Common myeloid progenitor, CD34-positive (primary cell): ENCODE measurements at regions not wholly inside any gene's neighbourhood (a gene's known extent, or its start where the extent isn't known, plus 50 kb on each side); places are given as distances from the start of the nearest gene placed in this dataset.

Source experiments
- CTCF ChIA-PET: fragments of 350-600 bp; sonication (Branson Sonifier 250); formaldehyde crosslinking; loops from one replicate; lab custom pipeline; 2021; ENCODE audit warnings: antibody characterized with exemption; lab: Charles Lee
- POLR2A ChIA-PET: fragments of 350-600 bp; sonication (Branson Sonifier 250); formaldehyde crosslinking; loops from one replicate; lab custom pipeline; 2021; ENCODE audit warnings: antibody characterized with exemption; lab: Charles Lee
- DNase-seq, 3 donors: peaks; one replicate each; pipeline versions ENCODE4 v3.0.0 to v3.0.0-alpha.2; 2013
- H3K27ac ChIP-seq, 2 experiments: 1 replicate in 1 of 2; 2 replicates in 1 of 2; pipeline ENCODE4 v1.7.0; 2013; ENCODE audit warnings: inconsistent platforms in 2 of 2, low read length in 2 of 2, mild to moderate bottlenecking in 2 of 2, low read depth in 1 of 2, moderate library complexity in 1 of 2; ENCODE audit not compliant: severe bottlenecking in 2 of 2, insufficient read depth in 1 of 2, poor library complexity in 1 of 2
- H3K27me3 ChIP-seq, 5 experiments: replicated peaks in 2 of 5; 1 replicate in 3 of 5; 2 replicates in 2 of 5; pipeline versions ENCODE4 v1.6.1 to v1.7.0; 2013; ENCODE audit warnings: low read length in 4 of 5, mild to moderate bottlenecking in 2 of 5, moderate library complexity in 2 of 5, inconsistent platforms in 1 of 5; ENCODE audit not compliant: insufficient read depth in 5 of 5, control insufficient read depth in 4 of 5
- H3K36me3 ChIP-seq, 4 experiments: 1 replicate in 2 of 4; 2 replicates in 2 of 4; pipeline versions ENCODE4 v1.6.1 to v1.7.0; 2013; ENCODE audit warnings: low read length in 3 of 4, control low read depth in 1 of 4, mild to moderate bottlenecking in 1 of 4; ENCODE audit not compliant: control insufficient read depth in 4 of 4, insufficient read depth in 4 of 4
- H3K4me1 ChIP-seq, 4 experiments: 1 replicate in 3 of 4; 2 replicates in 1 of 4; pipeline versions ENCODE4 v1.6.1 to v1.7.1; 2013; ENCODE audit warnings: low read length in 3 of 4, mild to moderate bottlenecking in 3 of 4, control low read depth in 1 of 4, inconsistent platforms in 1 of 4, moderate library complexity in 1 of 4; ENCODE audit not compliant: control insufficient read depth in 4 of 4, insufficient read depth in 4 of 4; ENCODE audit errors: control extremely low read depth in 1 of 4
- H3K4me3 ChIP-seq, 7 experiments: 1 replicate in 4 of 7; 2 replicates in 3 of 7; pipeline versions ENCODE4 v1.5.1 to v1.7.0; 2013; ENCODE audit warnings: mild to moderate bottlenecking in 7 of 7, low read length in 6 of 7, moderate library complexity in 6 of 7, inconsistent platforms in 2 of 7, low read depth in 2 of 7, control low read depth in 1 of 7; ENCODE audit not compliant: insufficient read depth in 4 of 7, control insufficient read depth in 1 of 7; ENCODE audit errors: extremely low read depth in 1 of 7
- H3K9me3 ChIP-seq, 5 experiments: 1 replicate in 4 of 5; 2 replicates in 1 of 5; pipeline versions ENCODE4 v1.6.1 to v1.7.1; 2013; ENCODE audit warnings: low read length in 4 of 5, mild to moderate bottlenecking in 2 of 5, inconsistent platforms in 1 of 5, low read depth in 1 of 5, moderate library complexity in 1 of 5; ENCODE audit not compliant: control insufficient read depth in 4 of 5, insufficient read depth in 2 of 5; ENCODE audit errors: control extremely low read depth in 1 of 5
- WGBS: methylation state at CpG from one replicate; pipeline ENCODE4 v1.1.5; 2013; ENCODE audit not compliant: insufficient coverage; 5-methylcytosine and 5-hydroxymethylcytosine counted together

GRCh38 chr10:77711683-77712049 is 74.1 kb upstream of the KCNMA1 start:
- DNase-seq: no peak
- H3K27ac ChIP-seq: no peak overlapping the region
- WGBS: 50% methylated on average over 6 of the region's 9 CpGs
- no peaks in the 10 kb centered on the region for H3K36me3 ChIP-seq
- H3K4me1 ChIP-seq: peaks cover 0 to 7% (median 6%) of the 10 kb centered on the region in 4 experiments
- H3K27me3 ChIP-seq: peaks cover 0 to 55% (median 13%) of the 10 kb centered on the region in 5 experiments
- POLR2A ChIA-PET: no interaction called here
- H3K9me3 ChIP-seq: peaks cover 0 to 1% (median 0%) of the 10 kb centered on the region in 5 experiments
- no peak overlapping the region for H3K4me3 ChIP-seq
- CTCF ChIA-PET: interaction anchor here (0.5 to 4.6 kb wide), 17 partner anchors 10 to 1629 kb away, joined by 3 to 42 read pairs (median 4); no protein-coding TSS in a partner anchor

GRCh38 chr10:77710759-77711682 is 73.4 kb upstream of the KCNMA1 start:
- POLR2A ChIA-PET: no interaction called here

GRCh38 chr10:77710081-77710551 is 72.5 kb upstream of the KCNMA1 start:
- Histone ChIP-seq H3K27ac (no peak overlapping the region), H3K9me3 (peaks cover 0 to 1% (median 0%) of the 10 kb centered on the region in 5 experiments), H3K36me3 (no peaks in the 10 kb centered on the region), H3K4me1 (peaks cover 0 to 7% (median 6%) of the 10 kb centered on the region in 4 experiments), H3K4me3 (no peak overlapping the region), H3K27me3 (peaks cover 0 to 45% (median 10%) of the 10 kb centered on the region in 5 experiments)
- ChIA-PET CTCF (interaction anchor here (2.5 to 4.6 kb wide), 3 partner anchors 9 to 542 kb away, joined by 10 to 42 read pairs (median 29); no protein-coding TSS in a partner anchor), POLR2A (no interaction called here)
- WGBS: 77% methylated on average over 13 of the region's 14 CpGs
- DNase-seq: no peak

More at GRCh38 chr10:77710759-77711682, 73.4 kb upstream of the KCNMA1 start:
- WGBS: 8% methylated on average over 41 of the region's 51 CpGs
- Histone ChIP-seq H3K4me1 (peaks cover 0 to 7% (median 6%) of the 10 kb centered on the region in 4 experiments), H3K9me3 (peaks cover 0 to 1% (median 0%) of the 10 kb centered on the region in 5 experiments), H3K36me3 (no peaks in the 10 kb centered on the region), H3K27ac (no peak overlapping the region), H3K4me3 (peak overlapping the region in 6 of 7 experiments; percentile 37 to 73 (median 60)), H3K27me3 (peaks cover 0 to 49% (median 13%) of the 10 kb centered on the region in 5 experiments)
- DNase-seq: peak; percentile 49 to 75 (median 74)
- CTCF ChIA-PET: interaction anchor here (0.5 to 4.6 kb wide), 18 partner anchors 10 to 1629 kb away, joined by 3 to 42 read pairs (median 4); no protein-coding TSS in a partner anchor

- ChIA-PET POLR2A (no interaction called here), CTCF (interaction anchor here (1.3 kb wide), 1 partner anchor 15 kb away, joined by 3 read pairs; no protein-coding TSS in a partner anchor)
- H3K27ac ChIP-seq: no peak overlapping the region
- DNase-seq: no peak
- H3K4me3 ChIP-seq: no peak overlapping the region
- peaks cover 0 to 7% (median 6%) of the 10 kb centered on the region in 4 experiments for H3K4me1 ChIP-seq
- peaks cover 0 to 25% (median 7%) of the 10 kb centered on the region in 5 experiments for H3K27me3 ChIP-seq
- WGBS: no CpG with 5 or more reads among the region's 1 CpG
- H3K9me3 ChIP-seq: peaks cover 0 to 5% (median 1%) of the 10 kb centered on the region in 5 experiments
- H3K36me3 ChIP-seq: no peaks in the 10 kb centered on the region
Observed at GRCh38 chr10:77707570-77707969, 70.0 kb upstream of the KCNMA1 start.

- H3K27ac ChIP-seq: no peak overlapping the region
- POLR2A ChIA-PET: no interaction called here
- H3K27me3 ChIP-seq: no peaks in the 10 kb centered on the region
- CTCF ChIA-PET: interaction anchor here (1.1 to 2.5 kb wide), 2 partner anchors 9 to 16 kb away, joined by 4 to 10 read pairs; no protein-coding TSS in a partner anchor
- no peaks in the 10 kb centered on the region for H3K36me3 ChIP-seq
- no peak for DNase-seq
- H3K9me3 ChIP-seq: peaks cover 0 to 5% (median 1%) of the 10 kb centered on the region in 5 experiments
- no peaks in the 10 kb centered on the region for H3K4me1 ChIP-seq
- H3K4me3 ChIP-seq: no peak overlapping the region
- WGBS: 29% methylated on average over 1 of the region's 3 CpGs
Observed at GRCh38 chr10:77702166-77702565, 64.6 kb upstream of the KCNMA1 start.

GRCh38 chr10:77700086-77700485 is 62.5 kb upstream of the KCNMA1 start:
- WGBS: 100% methylated on average over 1 of the region's 1 CpG
- DNase-seq: no peak
- no peak overlapping the region for H3K27ac ChIP-seq
- H3K4me1 ChIP-seq: no peaks in the 10 kb centered on the region
- H3K36me3 ChIP-seq: no peaks in the 10 kb centered on the region
- no peaks in the 10 kb centered on the region for H3K27me3 ChIP-seq
- CTCF ChIA-PET: interaction anchor here (2.5 kb wide), 1 partner anchor 11 kb away, joined by 10 read pairs; no protein-coding TSS in a partner anchor
- no peak overlapping the region for H3K4me3 ChIP-seq
- POLR2A ChIA-PET: no interaction called here
- H3K9me3 ChIP-seq: peaks cover 0 to 5% (median 1%) of the 10 kb centered on the region in 5 experiments
